ENCODE measurements at regions not wholly inside any gene's neighbourhood (a gene's known extent, or its start where the extent isn't known, plus 50 kb on each side); places are given as distances from the start of the nearest gene placed in this dataset.

DNA sequence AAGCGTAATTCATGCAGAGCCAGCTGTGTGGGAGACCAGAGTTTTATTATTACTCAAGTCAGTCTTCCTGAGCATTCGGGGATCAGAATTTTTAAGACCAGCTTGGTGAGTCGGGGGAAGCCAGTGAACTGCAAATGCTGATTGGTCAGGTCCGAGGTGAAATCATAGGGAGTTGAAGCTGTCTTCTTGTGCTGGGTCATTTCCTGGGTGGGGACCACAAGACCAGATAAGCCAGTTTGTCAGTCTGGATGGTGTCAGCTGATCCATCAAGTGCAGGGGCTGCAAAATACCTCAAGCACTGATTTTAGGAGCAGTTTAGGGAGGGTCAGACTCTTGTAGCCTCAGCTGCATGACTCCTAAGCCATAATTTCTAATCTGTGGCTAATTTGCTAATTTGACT is 228.1 kb upstream of the ATP10A start:
- Mint-ChIP-seq H3K4me1 (ENCODE audit: low read depth, unreplicated experiment) (no peaks in the 10 kb centered on the region), H3K9me3 (ENCODE audit: unreplicated experiment) (no peaks in the 10 kb centered on the region), H3K4me3 (ENCODE audit: unreplicated experiment) (no peak overlapping the region), H3K27me3 (ENCODE audit: unreplicated experiment) (no peaks in the 10 kb centered on the region), H3K27ac (ENCODE audit: unreplicated experiment) (no peak overlapping the region), H3K36me3 (ENCODE audit: unreplicated experiment) (no peaks in the 10 kb centered on the region)
- no peak for TF ChIP-seq CTCF (IDR thresholded peaks at IDR 0.05; ENCODE audit: partially characterized antibody, unreplicated experiment)
- DNase-seq = no peak

- no peak overlapping the region for H3K27ac Mint-ChIP-seq (ENCODE audit: unreplicated experiment)
- no peak overlapping the region for H3K4me3 Mint-ChIP-seq (ENCODE audit: unreplicated experiment)
- H3K9me3 Mint-ChIP-seq (ENCODE audit: unreplicated experiment) = peaks cover 5% of the 10 kb centered on the region
- no peak for TF ChIP-seq CTCF (IDR thresholded peaks at IDR 0.05; ENCODE audit: partially characterized antibody, unreplicated experiment)
- H3K4me1 Mint-ChIP-seq (ENCODE audit: low read depth, unreplicated experiment) = peaks cover 3% of the 10 kb centered on the region
- H3K36me3 Mint-ChIP-seq (ENCODE audit: unreplicated experiment) = no peaks in the 10 kb centered on the region
- DNase-seq = no peak
- peaks cover 2% of the 10 kb centered on the region for H3K27me3 Mint-ChIP-seq (ENCODE audit: unreplicated experiment)
Observed at GRCh38 chr15:26087881-26088280, 224.8 kb upstream of the ATP10A start.

DNA sequence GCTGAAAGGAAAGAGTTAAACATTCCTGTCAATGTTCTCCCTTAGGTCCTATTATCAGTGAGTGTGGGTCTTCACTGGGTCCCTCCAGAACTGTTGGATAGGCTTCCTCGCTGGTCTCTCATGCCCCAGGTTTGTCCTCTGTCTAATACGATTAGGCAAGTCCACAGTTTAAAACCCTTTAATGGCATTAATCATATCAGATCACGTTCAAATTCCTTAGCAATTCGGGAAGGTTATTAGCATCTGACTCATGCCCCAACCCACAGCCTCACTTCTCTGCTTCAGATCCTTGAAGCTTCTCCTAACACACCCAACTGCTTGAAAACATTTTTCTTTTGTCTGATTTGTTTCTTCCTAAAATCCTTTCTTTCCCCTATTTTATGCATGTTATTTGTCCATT is 224.3 kb upstream of the ATP10A start:
- Mint-ChIP-seq H3K27me3 (ENCODE audit: unreplicated experiment) (peaks cover 2% of the 10 kb centered on the region), H3K4me3 (ENCODE audit: unreplicated experiment) (no peak overlapping the region), H3K4me1 (ENCODE audit: low read depth, unreplicated experiment) (peaks cover 3% of the 10 kb centered on the region), H3K9me3 (ENCODE audit: unreplicated experiment) (peaks cover 9% of the 10 kb centered on the region), H3K27ac (ENCODE audit: unreplicated experiment) (no peak overlapping the region), H3K36me3 (ENCODE audit: unreplicated experiment) (no peaks in the 10 kb centered on the region)
- DNase-seq = no peak
- no peak for TF ChIP-seq CTCF (IDR thresholded peaks at IDR 0.05; ENCODE audit: partially characterized antibody, unreplicated experiment)

DNA sequence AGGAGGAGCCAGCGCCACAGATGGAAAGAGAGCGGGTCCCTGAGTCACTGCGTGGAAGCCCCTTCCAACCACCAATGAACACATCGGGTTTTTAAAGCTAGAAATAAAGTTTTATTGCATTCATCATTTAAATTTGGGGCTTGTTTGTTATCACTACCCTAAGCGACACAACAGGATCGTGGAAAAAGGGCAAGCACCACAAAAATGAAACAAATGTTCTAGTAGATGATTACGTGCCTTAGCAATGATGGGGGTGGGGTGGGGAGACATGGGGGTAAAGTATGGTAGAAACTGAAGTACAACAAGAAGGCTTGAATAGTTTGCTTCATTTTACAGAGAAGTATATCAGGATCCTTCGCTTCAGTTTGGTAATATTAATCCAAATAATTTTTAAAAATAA is 221.6 kb upstream of the ATP10A start:
- Mint-ChIP-seq H3K36me3 (ENCODE audit: unreplicated experiment) (no peaks in the 10 kb centered on the region), H3K9me3 (ENCODE audit: unreplicated experiment) (peaks cover 17% of the 10 kb centered on the region), H3K4me3 (ENCODE audit: unreplicated experiment) (no peak overlapping the region), H3K27me3 (ENCODE audit: unreplicated experiment) (peaks cover 9% of the 10 kb centered on the region), H3K27ac (ENCODE audit: unreplicated experiment) (no peak overlapping the region), H3K4me1 (ENCODE audit: low read depth, unreplicated experiment) (peaks cover 3% of the 10 kb centered on the region)
- no peak for TF ChIP-seq CTCF (IDR thresholded peaks at IDR 0.05; ENCODE audit: partially characterized antibody, unreplicated experiment)
- DNase-seq = no peak

DNA sequence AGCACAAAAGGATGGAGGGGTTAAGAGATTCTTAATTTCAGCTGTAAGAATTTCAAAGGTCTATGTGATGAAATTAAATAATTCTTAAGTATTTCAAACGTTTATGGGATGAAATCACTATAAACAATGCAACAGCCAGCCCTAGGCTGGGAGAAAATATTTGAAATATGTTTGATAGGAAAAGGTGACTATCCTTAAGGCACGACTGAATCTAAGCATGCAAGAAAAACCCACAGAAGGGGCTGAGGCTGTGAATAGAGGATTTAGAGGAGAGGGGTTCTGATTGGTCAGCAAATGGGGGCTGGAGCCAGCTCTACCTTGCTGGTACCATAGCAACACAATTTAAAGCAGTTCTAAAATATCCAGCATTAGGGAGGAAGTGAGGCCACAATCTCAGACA is 220.8 kb upstream of the ATP10A start:
- Mint-ChIP-seq H3K4me1 (ENCODE audit: low read depth, unreplicated experiment) (peaks cover 3% of the 10 kb centered on the region), H3K4me3 (ENCODE audit: unreplicated experiment) (no peak overlapping the region), H3K36me3 (ENCODE audit: unreplicated experiment) (no peaks in the 10 kb centered on the region), H3K9me3 (ENCODE audit: unreplicated experiment) (peaks cover 17% of the 10 kb centered on the region), H3K27me3 (ENCODE audit: unreplicated experiment) (peaks cover 9% of the 10 kb centered on the region), H3K27ac (ENCODE audit: unreplicated experiment) (no peak overlapping the region)
- DNase-seq = no peak
- TF ChIP-seq CTCF (IDR thresholded peaks at IDR 0.05; ENCODE audit: partially characterized antibody, unreplicated experiment) = no peak
